CD4-positive, alpha-beta T cell (primary cell): ENCODE measurements at regions not wholly inside any gene's neighbourhood (a gene's known extent, or its start where the extent isn't known, plus 50 kb on each side); places are given as distances from the start of the nearest gene placed in this dataset.

Experiments used
- ATAC-seq: fragments of 200-7000 bp; cut with Tn5 transposase; one replicate; pipeline ENCODE4 v1.10.0; 2022; ENCODE audit warnings: mild to moderate bottlenecking; ENCODE audit not compliant: poor library complexity
- CTCF ChIA-PET: fragments of 350-600 bp; sonication (Branson Sonifier 250); formaldehyde crosslinking; loops from one replicate; lab custom pipeline; 2021; ENCODE audit warnings: antibody characterized with exemption, inconsistent platforms; lab: Charles Lee
- POLR2A ChIA-PET: fragments of 350-600 bp; sonication (Branson Sonifier 250); formaldehyde crosslinking; loops from one replicate; lab custom pipeline; 2021; ENCODE audit warnings: antibody characterized with exemption, inconsistent platforms; lab: Charles Lee
- DNase-seq, 14 experiments: peaks; one replicate each; pipeline ENCODE4 v3.0.0-alpha.2; 2013 to 2020; ENCODE audit warnings: mixed read lengths in 2 of 14
- H3K27ac ChIP-seq, 2 donors: one replicate each; pipeline versions ENCODE4 v1.5.1 to v1.7.0; 2013; ENCODE audit warnings: low read length in 2 of 2, low read depth in 1 of 2, mild to moderate bottlenecking in 1 of 2
- H3K27me3 ChIP-seq, 2 experiments: 1 replicate in 1 of 2; 2 replicates in 1 of 2; pipeline versions ENCODE4 v1.6.1 to v1.7.0; 2013; ENCODE audit warnings: low read length in 2 of 2, control low read depth in 1 of 2, mild to moderate bottlenecking in 1 of 2, moderate library complexity in 1 of 2; ENCODE audit not compliant: insufficient read depth in 2 of 2, control insufficient read depth in 1 of 2
- H3K36me3 ChIP-seq: one replicate; pipeline ENCODE4 v1.6.1; 2013; ENCODE audit warnings: low read length, control low read depth; ENCODE audit not compliant: insufficient read depth
- H3K4me1 ChIP-seq: one replicate; pipeline ENCODE4 v1.6.1; 2013; ENCODE audit warnings: low read length, control low read depth; ENCODE audit not compliant: insufficient read depth
- H3K4me3 ChIP-seq: one replicate; pipeline ENCODE4 v1.5.1; 2013; ENCODE audit warnings: mild to moderate bottlenecking, low read length, moderate library complexity
- H3K9me3 ChIP-seq, 2 experiments: 1 replicate in 1 of 2; 2 replicates in 1 of 2; pipeline versions ENCODE4 v1.6.1 to v1.7.0; 2013; ENCODE audit warnings: low read length in 2 of 2, mild to moderate bottlenecking in 2 of 2, control low read depth in 1 of 2, moderate library complexity in 1 of 2; ENCODE audit not compliant: control insufficient read depth in 1 of 2, insufficient read depth in 1 of 2
- H3K27ac Mint-ChIP-seq: one replicate; pipeline ENCODE4 v1.8.0; 2020; ENCODE audit warnings: mixed read lengths
- H3K27me3 Mint-ChIP-seq: one replicate; pipeline ENCODE4 v1.8.0; 2021; ENCODE audit warnings: mixed read lengths
- H3K36me3 Mint-ChIP-seq: one replicate; pipeline ENCODE4 v1.8.0; 2021; ENCODE audit warnings: low read depth, mixed read lengths
- H3K4me1 Mint-ChIP-seq: one replicate; pipeline ENCODE4 v1.8.0; 2021; ENCODE audit warnings: low read depth, mixed read lengths
- H3K4me3 Mint-ChIP-seq: one replicate; pipeline ENCODE4 v1.8.0; 2020; ENCODE audit warnings: mild to moderate bottlenecking, mixed read lengths
- H3K9me3 Mint-ChIP-seq: one replicate; pipeline ENCODE4 v1.8.0; 2020; ENCODE audit warnings: mixed read lengths
- intact Hi-C, 2 experiments: fragments of 100-400 bp; cut with DNase I in 1 of 2; cut with micrococcal nuclease in 1 of 2; formaldehyde crosslinking; loops; one replicate each; pipeline versions ENCODE4 v1.15.1 to v1.9.0; 2023 to 2025; cut with DNase I, micrococcal nuclease
- TF ChIP-seq, protein P1 (sequence below): fragments of 200-600 bp; IDR thresholded peaks from one replicate; pipeline ENCODE4 v1.8.0; 2022; ENCODE audit warnings: antibody characterized with exemption, mild to moderate bottlenecking

DNA sequence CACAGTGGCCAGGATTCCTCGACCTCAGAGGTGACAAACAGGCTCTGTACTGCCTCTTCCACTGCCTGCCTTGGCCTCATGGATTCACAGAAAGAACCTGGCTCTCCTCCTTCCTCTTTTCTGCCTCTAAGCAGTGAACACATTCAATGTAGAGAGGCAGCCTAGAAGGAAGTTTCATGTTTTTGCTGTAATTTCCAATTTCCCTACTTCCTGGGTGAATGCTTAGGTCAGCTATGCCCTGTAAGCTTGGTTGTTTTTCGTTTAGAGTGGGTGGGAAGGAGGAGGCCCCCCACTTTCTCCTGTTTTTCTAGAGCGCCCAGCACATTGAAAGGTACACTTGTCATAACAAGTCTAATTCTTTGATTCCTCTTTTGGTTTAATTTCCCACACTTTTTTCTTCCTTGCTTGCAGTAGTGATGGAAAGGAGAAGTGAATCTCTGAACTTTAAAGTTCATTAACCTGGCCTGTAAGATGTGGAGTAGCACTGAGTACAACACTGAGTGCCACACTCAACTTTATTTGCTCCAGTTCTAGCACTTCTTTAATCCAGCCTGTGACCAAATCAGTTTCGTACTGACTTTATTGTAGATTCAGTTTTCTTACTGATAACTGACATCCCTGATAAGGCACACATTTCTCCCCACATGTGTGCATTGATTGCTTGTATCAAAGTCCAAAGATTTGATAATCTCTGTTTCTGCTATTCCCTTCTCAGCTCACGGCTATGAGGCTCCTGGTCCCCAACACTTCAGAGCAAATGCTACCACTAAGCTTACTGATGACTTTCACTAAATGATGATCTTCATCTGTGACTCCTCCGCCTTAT lies 100.0 kb upstream of the MAN1A1 start:
- Mint-ChIP-seq H3K9me3 (no peaks in the 10 kb centered on the region), H3K4me3 (no peak overlapping the region), H3K4me1 (no peaks in the 10 kb centered on the region), H3K27ac (no peak overlapping the region), H3K36me3 (no peaks in the 10 kb centered on the region), H3K27me3 (no peaks in the 10 kb centered on the region)
- ChIA-PET POLR2A (no interaction called here), CTCF (no interaction called here)
- TF ChIP-seq, protein P1, sequence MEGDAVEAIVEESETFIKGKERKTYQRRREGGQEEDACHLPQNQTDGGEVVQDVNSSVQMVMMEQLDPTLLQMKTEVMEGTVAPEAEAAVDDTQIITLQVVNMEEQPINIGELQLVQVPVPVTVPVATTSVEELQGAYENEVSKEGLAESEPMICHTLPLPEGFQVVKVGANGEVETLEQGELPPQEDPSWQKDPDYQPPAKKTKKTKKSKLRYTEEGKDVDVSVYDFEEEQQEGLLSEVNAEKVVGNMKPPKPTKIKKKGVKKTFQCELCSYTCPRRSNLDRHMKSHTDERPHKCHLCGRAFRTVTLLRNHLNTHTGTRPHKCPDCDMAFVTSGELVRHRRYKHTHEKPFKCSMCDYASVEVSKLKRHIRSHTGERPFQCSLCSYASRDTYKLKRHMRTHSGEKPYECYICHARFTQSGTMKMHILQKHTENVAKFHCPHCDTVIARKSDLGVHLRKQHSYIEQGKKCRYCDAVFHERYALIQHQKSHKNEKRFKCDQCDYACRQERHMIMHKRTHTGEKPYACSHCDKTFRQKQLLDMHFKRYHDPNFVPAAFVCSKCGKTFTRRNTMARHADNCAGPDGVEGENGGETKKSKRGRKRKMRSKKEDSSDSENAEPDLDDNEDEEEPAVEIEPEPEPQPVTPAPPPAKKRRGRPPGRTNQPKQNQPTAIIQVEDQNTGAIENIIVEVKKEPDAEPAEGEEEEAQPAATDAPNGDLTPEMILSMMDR, result no peak
- DNase-seq (peak in 2 of 14 experiments; percentile 27 to 34), ATAC-seq (no peak)
- intact Hi-C loops, result no loop called here
- Histone ChIP-seq H3K9me3 (peaks cover 0 to 3% of the 10 kb centered on the region in 2 experiments), H3K4me1 (no peaks in the 10 kb centered on the region), H3K4me3 (no peak overlapping the region), H3K36me3 (no peaks in the 10 kb centered on the region), H3K27me3 (no peaks in the 10 kb centered on the region), H3K27ac (no peak overlapping the region)

GRCh38 chr6:119447921-119448320 lies 98.4 kb upstream of the MAN1A1 start:
- H3K27me3 ChIP-seq, result no peaks in the 10 kb centered on the region
- TF ChIP-seq, protein P1, result no peak
- Mint-ChIP-seq H3K4me1 (no peaks in the 10 kb centered on the region), H3K27me3 (no peaks in the 10 kb centered on the region), H3K27ac (no peak overlapping the region), H3K9me3 (no peaks in the 10 kb centered on the region), H3K36me3 (no peaks in the 10 kb centered on the region), H3K4me3 (no peak overlapping the region)
- no peaks in the 10 kb centered on the region for H3K9me3 ChIP-seq
- ChIA-PET CTCF (interaction anchor here (1.7 kb wide), 1 partner anchor 10 kb away, joined by 3 read pairs; no protein-coding TSS in a partner anchor), POLR2A (no interaction called here)
- no peak for DNase-seq
- ATAC-seq, result no peak
- H3K36me3 ChIP-seq, result no peaks in the 10 kb centered on the region
- intact Hi-C loops, result no loop called here
- H3K4me1 ChIP-seq, result no peaks in the 10 kb centered on the region
- no peak overlapping the region for H3K4me3 ChIP-seq
- no peak overlapping the region for H3K27ac ChIP-seq

DNA sequence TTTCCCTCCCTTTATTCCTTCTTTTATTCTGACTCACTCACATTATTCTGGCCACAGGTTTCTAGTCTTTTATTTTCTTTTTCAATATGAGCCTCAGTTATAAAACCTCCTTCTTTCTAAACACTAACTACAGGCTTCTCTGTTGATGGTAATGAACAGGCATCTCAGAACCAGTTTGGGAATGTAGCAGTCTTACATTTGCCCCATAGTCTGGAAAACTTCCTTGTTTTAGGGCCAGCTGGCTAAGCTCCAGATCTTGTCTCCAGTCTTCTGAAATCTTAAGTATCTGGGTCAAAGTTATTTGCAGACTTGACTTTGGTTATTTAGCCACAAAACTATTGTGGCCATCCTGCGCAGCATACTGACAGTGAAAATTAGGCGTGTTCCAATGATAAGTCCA lies 97.0 kb upstream of the MAN1A1 start:
- H3K36me3 ChIP-seq, result no peaks in the 10 kb centered on the region
- Mint-ChIP-seq H3K4me3 (no peak overlapping the region), H3K36me3 (no peaks in the 10 kb centered on the region), H3K9me3 (no peaks in the 10 kb centered on the region), H3K27me3 (no peaks in the 10 kb centered on the region), H3K4me1 (no peaks in the 10 kb centered on the region), H3K27ac (no peak overlapping the region)
- DNase-seq (no peak), ATAC-seq (no peak)
- no peaks in the 10 kb centered on the region for H3K4me1 ChIP-seq
- TF ChIP-seq, protein P1, result no peak
- POLR2A ChIA-PET, result no interaction called here
- H3K9me3 ChIP-seq, result no peaks in the 10 kb centered on the region
- CTCF ChIA-PET, result no interaction called here
- intact Hi-C loops, result no loop called here
- H3K27ac ChIP-seq, result no peak overlapping the region
- no peak overlapping the region for H3K4me3 ChIP-seq
- no peaks in the 10 kb centered on the region for H3K27me3 ChIP-seq
